ENCODE measurements at regions not wholly inside any gene's neighbourhood (a gene's known extent, or its start where the extent isn't known, plus 50 kb on each side); places are given as distances from the start of the nearest gene placed in this dataset.

DNA sequence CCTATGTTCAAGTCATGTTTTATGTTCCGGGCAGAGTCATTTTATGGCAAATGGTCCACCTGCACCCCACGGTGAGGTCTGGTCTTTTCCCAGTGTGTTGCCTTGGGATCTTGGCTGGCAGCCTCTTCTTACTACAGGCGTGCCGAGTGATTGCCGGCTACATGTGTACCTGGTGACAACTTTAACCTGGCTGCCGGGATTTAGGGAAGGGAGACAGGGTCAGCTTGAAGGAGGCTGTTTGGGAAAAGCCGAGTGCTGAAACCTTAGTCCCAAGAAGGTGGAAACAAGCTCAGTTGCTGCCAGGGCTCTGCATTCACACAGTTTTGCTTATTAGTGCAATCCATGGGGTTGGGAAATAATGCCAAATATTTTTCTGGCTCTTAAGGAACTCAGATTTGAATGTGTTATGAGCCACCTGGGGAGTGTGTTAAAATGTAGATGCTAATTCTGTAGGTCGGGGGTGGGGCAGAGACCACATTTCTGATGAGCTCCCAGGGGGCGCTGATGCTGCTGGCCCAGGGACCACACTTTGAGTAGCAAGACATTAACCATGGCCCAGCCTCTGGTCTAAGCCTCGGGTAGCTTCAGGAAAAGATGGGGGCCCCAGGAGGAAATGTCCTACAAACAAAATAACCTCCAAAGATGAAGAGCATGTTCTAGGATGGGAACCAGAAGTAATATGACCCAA, 179.6 kb downstream of the TBX5 start:
- TF ChIP-seq POLR2A (IDR thresholded peaks at IDR 0.05), result no peak
- no peak for TF ChIP-seq CTCF (IDR thresholded peaks at IDR 0.05)

Measured in testis (tissue), 2 donors.